Loucy (cell line): ENCODE measurements at regions not wholly inside any gene's neighbourhood (a gene's known extent, or its start where the extent isn't known, plus 50 kb on each side); places are given as distances from the start of the nearest gene placed in this dataset.

Experiments used
- H2AFZ ChIP-seq: fragments of 200-600 bp; sonication (generic); 2 replicates; pipeline ENCODE4 v1.6.0; 2016; ENCODE audit warnings: antibody characterized with exemption, mild to moderate bottlenecking, low read length, moderate library complexity
- H3F3A ChIP-seq: fragments of 200-600 bp; 2 replicates; pipeline ENCODE4 v1.6.0; 2016; ENCODE audit warnings: antibody characterized with exemption, low read depth, mild to moderate bottlenecking
- H3K27me3 ChIP-seq: fragments of 200-600 bp; sonication (generic); 2 replicates; pipeline ENCODE4 v1.6.1; 2014; ENCODE audit warnings: low read length, mild to moderate bottlenecking; ENCODE audit not compliant: insufficient read depth, poor library complexity, severe bottlenecking
- H3K36me3 ChIP-seq: fragments of 200-600 bp; sonication (generic); 2 replicates; pipeline ENCODE4 v1.6.1; 2016; ENCODE audit warnings: low read length; ENCODE audit not compliant: insufficient read depth
- H3K4me1 ChIP-seq: fragments of 200-600 bp; sonication (generic); 2 replicates; pipeline ENCODE4 v1.5.1; 2014; ENCODE audit warnings: low read length, mild to moderate bottlenecking; ENCODE audit not compliant: insufficient read depth, poor library complexity, severe bottlenecking
- H3K4me2 ChIP-seq: fragments of 200-600 bp; sonication (generic); 2 replicates; pipeline ENCODE4 v1.6.0; 2014; ENCODE audit warnings: antibody characterized with exemption, low read length, low read depth, mild to moderate bottlenecking; ENCODE audit not compliant: poor library complexity, severe bottlenecking
- H3K4me3 ChIP-seq: fragments of 200-600 bp; sonication (generic); 2 replicates; pipeline ENCODE4 v1.5.1; 2014; ENCODE audit warnings: low read length, mild to moderate bottlenecking, mixed read lengths; ENCODE audit not compliant: poor library complexity, severe bottlenecking
- H3K79me2 ChIP-seq: fragments of 200-600 bp; sonication (generic); 2 replicates; pipeline ENCODE4 v1.6.1; 2014; ENCODE audit warnings: low read length; ENCODE audit not compliant: insufficient read depth
- H3K9ac ChIP-seq: fragments of 200-600 bp; sonication (generic); 2 replicates; pipeline ENCODE4 v1.6.0; 2014; ENCODE audit warnings: mild to moderate bottlenecking, low read depth, low read length, moderate library complexity; ENCODE audit not compliant: poor library complexity, severe bottlenecking
- H3K9me2 ChIP-seq: fragments of 200-600 bp; sonication (generic); replicated peaks from 2 replicates; pipeline ENCODE4 v1.6.1; 2016; ENCODE audit warnings: low read depth, low read length, mixed read lengths
- H3K9me3 ChIP-seq: fragments of 200-600 bp; sonication (generic); 2 replicates; pipeline ENCODE4 v1.6.1; 2014; ENCODE audit warnings: mild to moderate bottlenecking, antibody characterized with exemption, low read length, low read depth; ENCODE audit not compliant: insufficient read depth
- H4K20me1 ChIP-seq: fragments of 200-600 bp; sonication (generic); 2 replicates; pipeline ENCODE4 v1.6.0; 2014; ENCODE audit warnings: antibody characterized with exemption, low read length, mild to moderate bottlenecking; ENCODE audit not compliant: insufficient read depth, poor library complexity, severe bottlenecking
- CTCF ChIP-seq: fragments of 200-600 bp; sonication (generic); conservative IDR thresholded peaks from 2 replicates; pipeline ENCODE4 v1.5.1; 2014; ENCODE audit warnings: mild to moderate bottlenecking, antibody characterized with exemption, low read length
- EZH2phosphoT487 ChIP-seq: fragments of 200-600 bp; IDR thresholded peaks from 2 replicates; pipeline ENCODE4 v1.6.1; 2018; ENCODE audit warnings: antibody characterized with exemption, mild to moderate bottlenecking, moderate library complexity, borderline replicate concordance

- H3K79me2 ChIP-seq, result no peaks in the 10 kb centered on the region
- no peaks in the 10 kb centered on the region for H3K4me1 ChIP-seq
- no peaks in the 10 kb centered on the region for H3K36me3 ChIP-seq
- no peaks in the 10 kb centered on the region for H3K9me2 ChIP-seq
- H4K20me1 ChIP-seq, result no peaks in the 10 kb centered on the region
- no peaks in the 10 kb centered on the region for H3K27me3 ChIP-seq
- H3K4me3 ChIP-seq, result no peak overlapping the region
- H2AFZ ChIP-seq, result no peak overlapping the region
- TF ChIP-seq CTCF, result no peak
- no peak for TF ChIP-seq EZH2phosphoT487
- no peaks in the 10 kb centered on the region for H3K9me3 ChIP-seq
- no peak overlapping the region for H3K4me2 ChIP-seq
- H3F3A ChIP-seq, result no peaks in the 10 kb centered on the region
- no peak overlapping the region for H3K9ac ChIP-seq
Measured at GRCh38 chr6:48973491-48973890, 489.6 kb downstream of the MMUT start.

GRCh38 chr6:48961781-48962415 lies 501.2 kb downstream of the MMUT start:
- no peaks in the 10 kb centered on the region for H3K9me2 ChIP-seq
- H4K20me1 ChIP-seq, result no peaks in the 10 kb centered on the region
- no peaks in the 10 kb centered on the region for H3K4me1 ChIP-seq

GRCh38 chr6:48959251-48960060 lies 503.6 kb downstream of the MMUT start:
- H2AFZ ChIP-seq, result no peak overlapping the region
- H3K9me2 ChIP-seq, result no peaks in the 10 kb centered on the region
- H3K4me2 ChIP-seq, result no peak overlapping the region
- H3K9me3 ChIP-seq, result no peaks in the 10 kb centered on the region
- H3K9ac ChIP-seq, result no peak overlapping the region
- H3K4me1 ChIP-seq, result no peaks in the 10 kb centered on the region
- no peaks in the 10 kb centered on the region for H3K36me3 ChIP-seq
- TF ChIP-seq EZH2phosphoT487, result no peak
- no peak for TF ChIP-seq CTCF
- H4K20me1 ChIP-seq, result no peaks in the 10 kb centered on the region
- no peak overlapping the region for H3K4me3 ChIP-seq
- H3K27me3 ChIP-seq, result no peaks in the 10 kb centered on the region
- H3F3A ChIP-seq, result no peaks in the 10 kb centered on the region
- no peaks in the 10 kb centered on the region for H3K79me2 ChIP-seq

More at GRCh38 chr6:48961781-48962415, 501.2 kb downstream of the MMUT start:
- H3K4me3 ChIP-seq, result no peak overlapping the region
- no peak overlapping the region for H3K4me2 ChIP-seq
- H2AFZ ChIP-seq, result no peak overlapping the region
- H3K9me3 ChIP-seq, result no peaks in the 10 kb centered on the region
- no peak for TF ChIP-seq CTCF
- no peak for TF ChIP-seq EZH2phosphoT487
- H3K9ac ChIP-seq, result no peak overlapping the region
- no peaks in the 10 kb centered on the region for H3K36me3 ChIP-seq
- H3F3A ChIP-seq, result no peaks in the 10 kb centered on the region
- no peaks in the 10 kb centered on the region for H3K27me3 ChIP-seq
- no peaks in the 10 kb centered on the region for H3K79me2 ChIP-seq
